H1 (cell line): ENCODE measurements at regions not wholly inside any gene's neighbourhood (a gene's known extent, or its start where the extent isn't known, plus 50 kb on each side); places are given as distances from the start of the nearest gene placed in this dataset.

Source experiments
- CHD7 ChIP-seq: fragments of 300-600 bp; sonication (generic); IDR thresholded peaks from 2 replicates; pipeline ENCODE4 v1.7.1; 2012; ENCODE audit warnings: low read length, moderate library complexity, mild to moderate bottlenecking, inconsistent platforms; ENCODE audit not compliant: insufficient replicate concordance
- YY1 ChIP-seq: IDR thresholded peaks from 2 replicates; pipeline ENCODE4 v1.6.1; 2011; ENCODE audit warnings: low read depth, mild to moderate bottlenecking, low read length

- no peak for TF ChIP-seq CHD7
- TF ChIP-seq YY1: 0 out of 2 replicates have a peak, but pooled peaks have one; percentile 54
Measured at GRCh38 chr1:98253145-98253544, 332.3 kb upstream of the DPYD start (continued).
